ENCODE measurements at regions not wholly inside any gene's neighbourhood (a gene's known extent, or its start where the extent isn't known, plus 50 kb on each side); places are given as distances from the start of the nearest gene placed in this dataset.

DNA sequence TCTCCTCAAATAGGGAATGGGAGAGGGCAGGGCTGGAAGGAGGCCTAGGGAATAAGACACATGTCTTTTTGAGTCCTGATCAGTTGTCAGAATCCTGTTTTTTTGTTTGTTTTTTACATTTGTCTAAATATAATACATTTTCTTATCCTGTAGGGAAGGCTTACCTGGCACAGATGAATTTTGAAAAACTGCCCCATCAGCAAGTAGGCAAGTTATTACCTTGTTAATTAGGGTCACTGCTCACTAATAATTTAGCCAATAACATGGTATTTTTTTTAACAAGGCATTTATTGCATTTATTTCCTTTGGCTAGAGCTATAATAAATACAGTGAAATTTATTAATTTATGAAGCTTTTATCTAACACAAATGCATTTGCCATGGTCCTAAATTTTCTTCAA is 423.2 kb upstream of the ONECUT1 start:
- Mint-ChIP-seq H3K27ac (no peak overlapping the region), H3K27me3 (no peaks in the 10 kb centered on the region), H3K4me1 (ENCODE audit: low read depth) (peaks cover 37% of the 10 kb centered on the region), H3K9me3 (ENCODE audit: low read depth) (peaks cover 3% of the 10 kb centered on the region), H3K4me3 (ENCODE audit: low read depth) (no peak overlapping the region), H3K36me3 (ENCODE audit: insufficient read depth) (no peaks in the 10 kb centered on the region)
- DNase-seq (ENCODE audit: low spot score, unreplicated experiment), result no peak
- TF ChIP-seq, protein P1, sequence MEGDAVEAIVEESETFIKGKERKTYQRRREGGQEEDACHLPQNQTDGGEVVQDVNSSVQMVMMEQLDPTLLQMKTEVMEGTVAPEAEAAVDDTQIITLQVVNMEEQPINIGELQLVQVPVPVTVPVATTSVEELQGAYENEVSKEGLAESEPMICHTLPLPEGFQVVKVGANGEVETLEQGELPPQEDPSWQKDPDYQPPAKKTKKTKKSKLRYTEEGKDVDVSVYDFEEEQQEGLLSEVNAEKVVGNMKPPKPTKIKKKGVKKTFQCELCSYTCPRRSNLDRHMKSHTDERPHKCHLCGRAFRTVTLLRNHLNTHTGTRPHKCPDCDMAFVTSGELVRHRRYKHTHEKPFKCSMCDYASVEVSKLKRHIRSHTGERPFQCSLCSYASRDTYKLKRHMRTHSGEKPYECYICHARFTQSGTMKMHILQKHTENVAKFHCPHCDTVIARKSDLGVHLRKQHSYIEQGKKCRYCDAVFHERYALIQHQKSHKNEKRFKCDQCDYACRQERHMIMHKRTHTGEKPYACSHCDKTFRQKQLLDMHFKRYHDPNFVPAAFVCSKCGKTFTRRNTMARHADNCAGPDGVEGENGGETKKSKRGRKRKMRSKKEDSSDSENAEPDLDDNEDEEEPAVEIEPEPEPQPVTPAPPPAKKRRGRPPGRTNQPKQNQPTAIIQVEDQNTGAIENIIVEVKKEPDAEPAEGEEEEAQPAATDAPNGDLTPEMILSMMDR (IDR thresholded peaks at IDR 0.05; ENCODE audit: unreplicated experiment), result no peak

DNA sequence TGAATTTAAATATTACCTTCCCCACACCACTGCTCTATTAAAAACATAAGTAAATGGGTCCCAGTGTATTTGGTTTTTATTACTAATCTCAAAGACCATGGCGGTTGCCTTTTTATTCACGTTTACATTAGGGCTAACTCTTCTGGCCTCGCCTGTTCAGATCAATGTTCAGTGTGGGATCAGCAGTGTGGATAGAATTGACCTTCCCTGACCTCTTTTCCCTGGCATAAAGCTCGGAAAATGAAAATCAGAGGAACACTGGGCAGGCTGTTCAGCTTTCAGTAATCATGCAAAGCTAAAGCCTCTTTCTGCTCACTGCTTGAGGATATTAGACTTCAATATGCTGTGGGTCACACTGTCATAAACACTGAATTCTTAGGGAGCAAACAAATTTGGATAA is 422.6 kb upstream of the ONECUT1 start:
- TF ChIP-seq, protein P1 (IDR thresholded peaks at IDR 0.05; ENCODE audit: unreplicated experiment), result no peak
- H3K4me1 Mint-ChIP-seq (ENCODE audit: low read depth), result peaks cover 34% of the 10 kb centered on the region
- H3K4me3 Mint-ChIP-seq (ENCODE audit: low read depth), result no peak overlapping the region
- no peaks in the 10 kb centered on the region for H3K27me3 Mint-ChIP-seq
- H3K27ac Mint-ChIP-seq, result no peak overlapping the region
- no peaks in the 10 kb centered on the region for H3K36me3 Mint-ChIP-seq (ENCODE audit: insufficient read depth)
- no peaks in the 10 kb centered on the region for H3K9me3 Mint-ChIP-seq (ENCODE audit: low read depth)
- no peak for DNase-seq (ENCODE audit: low spot score, unreplicated experiment)

DNA sequence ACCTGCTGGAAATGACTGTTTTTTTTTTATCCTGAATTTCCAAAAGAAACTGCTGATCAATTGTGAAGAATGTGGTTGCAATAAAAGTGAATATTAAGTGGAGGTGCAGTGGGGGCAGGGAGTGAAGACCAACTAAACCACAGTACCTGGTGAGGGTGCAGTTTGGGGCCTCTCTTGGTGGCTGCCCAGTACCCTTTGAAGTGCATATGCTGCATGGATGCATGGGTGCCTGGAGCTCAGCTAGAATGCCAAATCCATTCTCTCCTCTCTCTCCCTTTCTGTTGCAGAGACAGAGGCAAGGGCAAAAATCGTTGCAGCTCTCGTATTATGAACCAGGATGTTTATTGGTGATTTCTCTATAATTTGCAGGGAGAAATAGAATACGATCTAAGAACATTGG is 420.5 kb upstream of the ONECUT1 start:
- TF ChIP-seq, protein P1 (IDR thresholded peaks at IDR 0.05; ENCODE audit: unreplicated experiment), result no peak
- H3K9me3 Mint-ChIP-seq (ENCODE audit: low read depth), result no peaks in the 10 kb centered on the region
- peaks cover 34% of the 10 kb centered on the region for H3K4me1 Mint-ChIP-seq (ENCODE audit: low read depth)
- H3K4me3 Mint-ChIP-seq (ENCODE audit: low read depth), result no peak overlapping the region
- no peaks in the 10 kb centered on the region for H3K27me3 Mint-ChIP-seq
- no peak for DNase-seq (ENCODE audit: low spot score, unreplicated experiment)
- peaks cover 1% of the 10 kb centered on the region for H3K36me3 Mint-ChIP-seq (ENCODE audit: insufficient read depth)
- no peak overlapping the region for H3K27ac Mint-ChIP-seq

- DNase-seq (ENCODE audit: low spot score, unreplicated experiment), result no peak
- no peak overlapping the region for H3K4me3 Mint-ChIP-seq (ENCODE audit: low read depth)
- peaks cover 34% of the 10 kb centered on the region for H3K4me1 Mint-ChIP-seq (ENCODE audit: low read depth)
- H3K9me3 Mint-ChIP-seq (ENCODE audit: low read depth), result no peaks in the 10 kb centered on the region
- H3K36me3 Mint-ChIP-seq (ENCODE audit: insufficient read depth), result peaks cover 1% of the 10 kb centered on the region
- H3K27ac Mint-ChIP-seq, result no peak overlapping the region
- H3K27me3 Mint-ChIP-seq, result no peaks in the 10 kb centered on the region
- TF ChIP-seq, protein P1 (IDR thresholded peaks at IDR 0.05; ENCODE audit: unreplicated experiment), result no peak
These were observed 419.4 kb upstream of the ONECUT1 start for GRCh38 chr15:53209396-53210042.

DNA sequence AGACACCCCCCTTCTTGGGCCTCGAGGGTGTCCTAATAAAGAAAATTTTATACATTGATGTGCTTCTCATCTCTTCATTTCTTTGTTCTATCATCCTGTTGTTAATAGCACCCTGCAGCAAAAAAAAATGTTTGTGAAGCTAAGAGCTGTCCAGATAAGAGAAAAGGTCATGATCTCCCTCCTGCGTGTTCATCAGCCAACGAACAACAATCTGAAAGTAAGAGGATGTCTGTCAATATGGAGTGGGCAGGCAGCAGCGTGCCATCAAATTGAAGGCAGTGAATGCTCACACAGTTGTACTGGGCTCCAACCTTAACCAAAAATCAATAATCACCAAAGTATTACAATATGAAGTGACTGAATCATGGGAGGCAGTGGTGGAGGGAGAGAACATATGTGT is 418.6 kb upstream of the ONECUT1 start:
- no peak overlapping the region for H3K4me3 Mint-ChIP-seq (ENCODE audit: low read depth)
- DNase-seq (ENCODE audit: low spot score, unreplicated experiment), result no peak
- no peaks in the 10 kb centered on the region for H3K9me3 Mint-ChIP-seq (ENCODE audit: low read depth)
- no peaks in the 10 kb centered on the region for H3K27me3 Mint-ChIP-seq
- TF ChIP-seq, protein P1 (IDR thresholded peaks at IDR 0.05; ENCODE audit: unreplicated experiment), result no peak
- no peak overlapping the region for H3K27ac Mint-ChIP-seq
- peaks cover 41% of the 10 kb centered on the region for H3K4me1 Mint-ChIP-seq (ENCODE audit: low read depth)
- peaks cover 1% of the 10 kb centered on the region for H3K36me3 Mint-ChIP-seq (ENCODE audit: insufficient read depth)

Data from progenitor cell of endocrine pancreas (in vitro differentiated cells).